B cell (primary cell): ENCODE measurements at regions not wholly inside any gene's neighbourhood (a gene's known extent, or its start where the extent isn't known, plus 50 kb on each side); places are given as distances from the start of the nearest gene placed in this dataset.

Source experiments
- EZH2 ChIP-seq: IDR thresholded peaks from 2 replicates; pipeline ENCODE4 v1.6.1; 2012; ENCODE audit warnings: borderline replicate concordance, low read depth, mild to moderate bottlenecking, moderate library complexity, low read length; ENCODE audit not compliant: insufficient read depth, poor library complexity, severe bottlenecking
- TF ChIP-seq, protein P1 (sequence below): fragments of 200-600 bp; IDR thresholded peaks from one replicate; pipeline ENCODE4 v1.8.0; 2022; ENCODE audit warnings: antibody characterized with exemption, mild to moderate bottlenecking

GRCh38 chr12:13592063-13592942 is 389.1 kb downstream of the GRIN2B start:
- TF ChIP-seq, protein P1, sequence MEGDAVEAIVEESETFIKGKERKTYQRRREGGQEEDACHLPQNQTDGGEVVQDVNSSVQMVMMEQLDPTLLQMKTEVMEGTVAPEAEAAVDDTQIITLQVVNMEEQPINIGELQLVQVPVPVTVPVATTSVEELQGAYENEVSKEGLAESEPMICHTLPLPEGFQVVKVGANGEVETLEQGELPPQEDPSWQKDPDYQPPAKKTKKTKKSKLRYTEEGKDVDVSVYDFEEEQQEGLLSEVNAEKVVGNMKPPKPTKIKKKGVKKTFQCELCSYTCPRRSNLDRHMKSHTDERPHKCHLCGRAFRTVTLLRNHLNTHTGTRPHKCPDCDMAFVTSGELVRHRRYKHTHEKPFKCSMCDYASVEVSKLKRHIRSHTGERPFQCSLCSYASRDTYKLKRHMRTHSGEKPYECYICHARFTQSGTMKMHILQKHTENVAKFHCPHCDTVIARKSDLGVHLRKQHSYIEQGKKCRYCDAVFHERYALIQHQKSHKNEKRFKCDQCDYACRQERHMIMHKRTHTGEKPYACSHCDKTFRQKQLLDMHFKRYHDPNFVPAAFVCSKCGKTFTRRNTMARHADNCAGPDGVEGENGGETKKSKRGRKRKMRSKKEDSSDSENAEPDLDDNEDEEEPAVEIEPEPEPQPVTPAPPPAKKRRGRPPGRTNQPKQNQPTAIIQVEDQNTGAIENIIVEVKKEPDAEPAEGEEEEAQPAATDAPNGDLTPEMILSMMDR, result no peak
- TF ChIP-seq EZH2, result no peak
